ENCODE measurements at regions not wholly inside any gene's neighbourhood (a gene's known extent, or its start where the extent isn't known, plus 50 kb on each side); places are given as distances from the start of the nearest gene placed in this dataset.

GRCh38 chr13:78228211-78228610 is 309.6 kb upstream of the EDNRB start:
- no peak for DNase-seq (ENCODE audit: low read depth, low spot score)

- no peak for DNase-seq (ENCODE audit: low read depth, low spot score)
These were observed 309.1 kb upstream of the EDNRB start for GRCh38 chr13:78227709-78228108.

GRCh38 chr13:78215458-78216108 is 297.0 kb upstream of the EDNRB start:
- DNase-seq (ENCODE audit: low read depth, low spot score) = no peak

- no peak for DNase-seq (ENCODE audit: low read depth, low spot score)
These were observed 282.8 kb upstream of the EDNRB start for GRCh38 chr13:78201411-78201810.

GRCh38 chr13:78198821-78199220 is 280.2 kb upstream of the EDNRB start:
- DNase-seq (ENCODE audit: low read depth, low spot score) = no peak

GRCh38 chr13:78198419-78198818 is 279.8 kb upstream of the EDNRB start:
- DNase-seq (ENCODE audit: low read depth, low spot score) = no peak

GRCh38 chr13:78197231-78197630 is 278.6 kb upstream of the EDNRB start:
- DNase-seq (ENCODE audit: low read depth, low spot score) = no peak

GRCh38 chr13:78194904-78195639 is 276.4 kb upstream of the EDNRB start:
- DNase-seq (ENCODE audit: low read depth, low spot score) = no peak

GRCh38 chr13:78193846-78194245 is 275.2 kb upstream of the EDNRB start:
- DNase-seq (ENCODE audit: low read depth, low spot score) = no peak

GRCh38 chr13:78192716-78193115 is 274.1 kb upstream of the EDNRB start:
- no peak for DNase-seq (ENCODE audit: low read depth, low spot score)

- no peak for DNase-seq (ENCODE audit: low read depth, low spot score)
These were observed 271.7 kb upstream of the EDNRB start for GRCh38 chr13:78190296-78190695.

- DNase-seq (ENCODE audit: low read depth, low spot score) = no peak
These were observed 269.1 kb upstream of the EDNRB start for GRCh38 chr13:78187781-78188180.

GRCh38 chr13:78185700-78186099 is 267.1 kb upstream of the EDNRB start:
- DNase-seq (ENCODE audit: low read depth, low spot score) = no peak

GRCh38 chr13:78183732-78184131 is 265.1 kb upstream of the EDNRB start:
- no peak for DNase-seq (ENCODE audit: low read depth, low spot score)

GRCh38 chr13:78182813-78183212 is 264.2 kb upstream of the EDNRB start:
- DNase-seq (ENCODE audit: low read depth, low spot score) = no peak

GRCh38 chr13:78177306-78177705 is 258.7 kb upstream of the EDNRB start:
- DNase-seq (ENCODE audit: low read depth, low spot score) = no peak

- no peak for DNase-seq (ENCODE audit: low read depth, low spot score)
These were observed 258.2 kb upstream of the EDNRB start for GRCh38 chr13:78176880-78177279.

- DNase-seq (ENCODE audit: low read depth, low spot score) = no peak
These were observed 250.8 kb upstream of the EDNRB start for GRCh38 chr13:78169386-78169785.

GRCh38 chr13:78168981-78169380 is 250.3 kb upstream of the EDNRB start:
- DNase-seq (ENCODE audit: low read depth, low spot score) = no peak

- no peak for DNase-seq (ENCODE audit: low read depth, low spot score)
These were observed 242.6 kb upstream of the EDNRB start for GRCh38 chr13:78161266-78161665.

GRCh38 chr13:78160793-78161192 is 242.2 kb upstream of the EDNRB start:
- no peak for DNase-seq (ENCODE audit: low read depth, low spot score)

- DNase-seq (ENCODE audit: low read depth, low spot score) = no peak
These were observed 233.8 kb upstream of the EDNRB start for GRCh38 chr13:78152415-78152814.

GRCh38 chr13:78147905-78148304 is 229.3 kb upstream of the EDNRB start:
- DNase-seq (ENCODE audit: low read depth, low spot score) = peak; percentile 81

Measured in pulmonary artery endothelial cell (primary cell).